CD4-positive, alpha-beta T cell (primary cell): ENCODE measurements at regions not wholly inside any gene's neighbourhood (a gene's known extent, or its start where the extent isn't known, plus 50 kb on each side); places are given as distances from the start of the nearest gene placed in this dataset.

Source experiments
- ATAC-seq: fragments of 200-7000 bp; cut with Tn5 transposase; one replicate; pipeline ENCODE4 v1.10.0; 2022; ENCODE audit warnings: mild to moderate bottlenecking; ENCODE audit not compliant: poor library complexity
- CTCF ChIA-PET: fragments of 350-600 bp; sonication (Branson Sonifier 250); formaldehyde crosslinking; loops from one replicate; lab custom pipeline; 2021; ENCODE audit warnings: antibody characterized with exemption, inconsistent platforms; lab: Charles Lee
- POLR2A ChIA-PET: fragments of 350-600 bp; sonication (Branson Sonifier 250); formaldehyde crosslinking; loops from one replicate; lab custom pipeline; 2021; ENCODE audit warnings: antibody characterized with exemption, inconsistent platforms; lab: Charles Lee
- DNase-seq, 14 experiments: peaks; one replicate each; pipeline ENCODE4 v3.0.0-alpha.2; 2013 to 2020; ENCODE audit warnings: mixed read lengths in 2 of 14
- H3K27ac ChIP-seq, 2 donors: one replicate each; pipeline versions ENCODE4 v1.5.1 to v1.7.0; 2013; ENCODE audit warnings: low read length in 2 of 2, low read depth in 1 of 2, mild to moderate bottlenecking in 1 of 2
- H3K27me3 ChIP-seq, 2 experiments: 1 replicate in 1 of 2; 2 replicates in 1 of 2; pipeline versions ENCODE4 v1.6.1 to v1.7.0; 2013; ENCODE audit warnings: low read length in 2 of 2, control low read depth in 1 of 2, mild to moderate bottlenecking in 1 of 2, moderate library complexity in 1 of 2; ENCODE audit not compliant: insufficient read depth in 2 of 2, control insufficient read depth in 1 of 2
- H3K36me3 ChIP-seq: one replicate; pipeline ENCODE4 v1.6.1; 2013; ENCODE audit warnings: low read length, control low read depth; ENCODE audit not compliant: insufficient read depth
- H3K4me1 ChIP-seq: one replicate; pipeline ENCODE4 v1.6.1; 2013; ENCODE audit warnings: low read length, control low read depth; ENCODE audit not compliant: insufficient read depth
- H3K4me3 ChIP-seq: one replicate; pipeline ENCODE4 v1.5.1; 2013; ENCODE audit warnings: mild to moderate bottlenecking, low read length, moderate library complexity
- H3K9me3 ChIP-seq, 2 experiments: 1 replicate in 1 of 2; 2 replicates in 1 of 2; pipeline versions ENCODE4 v1.6.1 to v1.7.0; 2013; ENCODE audit warnings: low read length in 2 of 2, mild to moderate bottlenecking in 2 of 2, control low read depth in 1 of 2, moderate library complexity in 1 of 2; ENCODE audit not compliant: control insufficient read depth in 1 of 2, insufficient read depth in 1 of 2
- H3K27ac Mint-ChIP-seq: one replicate; pipeline ENCODE4 v1.8.0; 2020; ENCODE audit warnings: mixed read lengths
- H3K27me3 Mint-ChIP-seq: one replicate; pipeline ENCODE4 v1.8.0; 2021; ENCODE audit warnings: mixed read lengths
- H3K36me3 Mint-ChIP-seq: one replicate; pipeline ENCODE4 v1.8.0; 2021; ENCODE audit warnings: low read depth, mixed read lengths
- H3K4me1 Mint-ChIP-seq: one replicate; pipeline ENCODE4 v1.8.0; 2021; ENCODE audit warnings: low read depth, mixed read lengths
- H3K4me3 Mint-ChIP-seq: one replicate; pipeline ENCODE4 v1.8.0; 2020; ENCODE audit warnings: mild to moderate bottlenecking, mixed read lengths
- H3K9me3 Mint-ChIP-seq: one replicate; pipeline ENCODE4 v1.8.0; 2020; ENCODE audit warnings: mixed read lengths
- CTCF ChIP-seq: fragments of 200-600 bp; IDR thresholded peaks from one replicate; pipeline ENCODE4 v1.8.0; 2022; ENCODE audit warnings: antibody characterized with exemption, mild to moderate bottlenecking
- intact Hi-C, 2 experiments: fragments of 100-400 bp; cut with DNase I in 1 of 2; cut with micrococcal nuclease in 1 of 2; formaldehyde crosslinking; loops; one replicate each; pipeline versions ENCODE4 v1.15.1 to v1.9.0; 2023 to 2025; cut with DNase I, micrococcal nuclease

GRCh38 chr11:93034723-93035039, 65.2 kb downstream of the MTNR1B start:
- Histone ChIP-seq H3K27me3 (no peaks in the 10 kb centered on the region), H3K4me1 (no peaks in the 10 kb centered on the region), H3K27ac (no peak overlapping the region), H3K4me3 (no peak overlapping the region), H3K9me3 (no peaks in the 10 kb centered on the region), H3K36me3 (no peaks in the 10 kb centered on the region)
- H3K4me1 Mint-ChIP-seq: no peaks in the 10 kb centered on the region
- intact Hi-C loops: no loop called here
- H3K9me3 Mint-ChIP-seq: no peaks in the 10 kb centered on the region
- ChIA-PET POLR2A (no interaction called here), CTCF (no interaction called here)
- DNase-seq (no peak), ATAC-seq (no peak)
- H3K4me3 Mint-ChIP-seq: no peak overlapping the region
- no peaks in the 10 kb centered on the region for H3K36me3 Mint-ChIP-seq
- peaks cover 8% of the 10 kb centered on the region for H3K27me3 Mint-ChIP-seq
- no peak for TF ChIP-seq CTCF
- H3K27ac Mint-ChIP-seq: no peak overlapping the region

- H3K4me3 ChIP-seq: no peak overlapping the region
- intact Hi-C loops: no loop called here
- Mint-ChIP-seq H3K27ac (no peak overlapping the region), H3K4me1 (no peaks in the 10 kb centered on the region), H3K36me3 (no peaks in the 10 kb centered on the region), H3K9me3 (peaks cover 5% of the 10 kb centered on the region), H3K27me3 (peaks cover 8% of the 10 kb centered on the region), H3K4me3 (no peak overlapping the region)
- H3K27ac ChIP-seq: no peak overlapping the region
- H3K36me3 ChIP-seq: no peaks in the 10 kb centered on the region
- ChIA-PET CTCF (no interaction called here), POLR2A (no interaction called here)
- no peak for DNase-seq
- no peaks in the 10 kb centered on the region for H3K27me3 ChIP-seq
- ATAC-seq: no peak
- peaks cover 6 to 8% of the 10 kb centered on the region in 2 experiments for H3K9me3 ChIP-seq
- no peaks in the 10 kb centered on the region for H3K4me1 ChIP-seq
- no peak for TF ChIP-seq CTCF
Measured at GRCh38 chr11:93038521-93038920, 69.1 kb downstream of the MTNR1B start.

GRCh38 chr11:93039531-93040240, 70.2 kb downstream of the MTNR1B start:
- H3K27me3 Mint-ChIP-seq: peaks cover 8% of the 10 kb centered on the region
- ChIA-PET POLR2A (no interaction called here), CTCF (no interaction called here)
- no peak for TF ChIP-seq CTCF
- H3K9me3 Mint-ChIP-seq: peaks cover 5% of the 10 kb centered on the region
- DNase-seq (no peak), ATAC-seq (no peak)
- Histone ChIP-seq H3K27ac (no peak overlapping the region), H3K27me3 (no peaks in the 10 kb centered on the region), H3K4me1 (no peaks in the 10 kb centered on the region), H3K36me3 (no peaks in the 10 kb centered on the region), H3K9me3 (peaks cover 6 to 8% of the 10 kb centered on the region in 2 experiments), H3K4me3 (no peak overlapping the region)
- H3K4me1 Mint-ChIP-seq: no peaks in the 10 kb centered on the region
- H3K27ac Mint-ChIP-seq: no peak overlapping the region
- intact Hi-C loops: no loop called here
- no peak overlapping the region for H3K4me3 Mint-ChIP-seq
- H3K36me3 Mint-ChIP-seq: no peaks in the 10 kb centered on the region
